ENCODE measurements at regions not wholly inside any gene's neighbourhood (a gene's known extent, or its start where the extent isn't known, plus 50 kb on each side); places are given as distances from the start of the nearest gene placed in this dataset.

DNA sequence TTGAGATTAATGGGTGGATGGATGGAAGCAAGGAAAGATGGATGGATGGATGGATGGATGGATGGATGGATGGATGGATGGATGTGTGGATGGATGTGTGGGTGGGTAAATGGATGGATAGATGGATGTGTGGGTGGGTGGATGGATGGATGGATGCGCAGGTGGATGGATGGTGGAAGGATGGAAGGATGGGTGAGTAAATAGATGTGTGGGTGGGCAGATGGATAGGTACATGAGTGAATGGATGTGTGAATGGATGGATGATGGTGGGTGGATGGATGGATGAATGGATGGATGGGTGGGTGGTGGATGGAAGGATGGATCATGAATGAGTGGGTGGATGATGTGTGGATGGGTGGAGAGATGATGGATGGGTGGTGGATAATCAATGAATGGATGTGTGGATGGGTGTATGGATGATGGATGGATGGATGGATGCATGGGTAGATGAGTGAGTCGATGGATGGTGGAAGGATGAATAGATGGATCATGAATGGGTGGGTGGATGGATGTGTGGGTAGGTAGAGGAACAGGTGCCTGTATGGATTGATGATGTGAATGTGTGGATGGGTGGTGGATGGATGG, 375.2 kb downstream of the BRD1 start:
- no peak for DNase-seq

DNA sequence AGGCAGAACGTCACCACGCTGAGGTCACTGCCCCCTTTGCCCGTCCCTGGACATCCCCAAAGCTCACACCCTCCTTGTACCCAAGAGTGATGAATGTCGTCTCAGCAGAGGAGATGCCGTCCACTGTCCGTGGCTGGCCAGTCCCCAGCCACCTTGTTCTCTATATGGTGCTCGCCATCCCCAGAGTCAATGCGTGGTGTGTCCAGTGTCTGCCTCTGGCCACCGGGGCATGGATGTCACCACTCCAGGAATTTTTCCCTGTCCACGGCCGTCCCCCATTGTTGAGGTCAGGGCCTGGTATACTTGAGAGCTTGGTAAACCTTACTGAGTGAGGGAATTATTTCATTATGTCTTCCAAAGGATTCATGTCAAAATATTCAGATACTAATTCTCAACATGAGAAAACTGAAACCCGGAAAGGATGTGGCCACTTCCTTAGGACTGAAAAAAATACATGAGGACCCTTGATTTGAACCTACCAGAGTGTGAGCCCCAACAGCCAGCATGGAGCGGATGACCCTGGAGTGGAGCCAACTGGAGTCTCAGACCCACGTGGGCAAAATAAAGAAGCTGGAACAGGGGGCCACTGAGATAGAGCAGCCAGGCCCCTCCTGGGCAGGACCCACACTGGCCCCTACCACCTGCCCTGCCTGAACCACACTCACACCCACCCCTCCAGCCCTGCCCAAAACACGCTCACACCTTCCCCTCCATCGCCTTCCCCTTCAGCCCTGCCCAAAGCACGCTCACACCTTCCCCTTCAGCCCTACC, 376.4 kb downstream of the BRD1 start:
- DNase-seq = no peak

DNA sequence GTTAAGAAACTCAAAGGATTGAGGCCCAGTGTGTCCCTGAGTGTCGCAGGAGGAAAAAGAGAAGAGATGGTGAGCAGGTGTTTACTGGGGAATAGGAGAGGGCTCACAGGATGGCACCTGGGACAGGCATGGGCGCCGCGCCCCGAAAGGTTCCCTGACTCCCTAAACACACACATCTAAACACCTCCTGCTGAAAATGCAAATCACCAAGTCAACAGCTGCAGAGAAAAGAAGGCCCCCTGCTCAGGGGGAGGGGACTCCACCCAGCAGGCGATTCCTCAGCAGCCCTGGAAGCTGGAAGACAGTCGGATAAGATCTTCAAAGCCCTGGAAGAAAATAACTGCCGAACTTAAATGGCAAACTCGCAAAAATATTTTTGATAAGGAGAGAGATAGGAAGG, 377.2 kb downstream of the BRD1 start:
- DNase-seq = no peak

DNA sequence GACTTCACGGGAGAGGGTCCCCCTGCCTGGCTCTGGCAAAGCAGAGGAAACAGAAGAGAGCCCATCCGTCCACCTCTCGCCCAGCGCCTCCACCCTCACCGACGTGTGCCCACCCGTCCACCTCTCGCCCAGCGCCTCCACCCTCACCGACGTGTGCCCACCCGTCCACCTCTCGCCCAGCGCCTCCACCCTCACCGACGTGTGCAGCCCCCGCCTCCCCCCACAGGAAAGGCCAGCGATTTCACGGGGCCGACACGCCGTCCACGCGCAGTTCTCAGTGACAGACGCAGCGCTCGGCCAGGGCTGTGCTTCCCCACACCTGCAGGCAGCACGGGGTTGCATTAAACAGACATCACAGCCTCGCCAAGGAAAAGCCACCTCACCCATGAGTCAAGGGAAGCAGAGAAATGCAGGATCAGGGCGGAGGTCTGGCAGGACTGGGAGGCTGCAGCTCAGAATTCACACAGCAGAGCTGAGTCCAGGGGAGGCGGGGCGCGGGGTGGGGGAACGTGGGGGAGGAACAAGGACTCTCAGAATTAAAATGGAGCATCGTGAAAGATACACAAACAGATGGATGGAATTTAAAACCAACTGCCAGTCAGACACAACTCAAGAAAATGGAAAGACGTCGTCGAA, 377.7 kb downstream of the BRD1 start:
- no peak for DNase-seq

DNA sequence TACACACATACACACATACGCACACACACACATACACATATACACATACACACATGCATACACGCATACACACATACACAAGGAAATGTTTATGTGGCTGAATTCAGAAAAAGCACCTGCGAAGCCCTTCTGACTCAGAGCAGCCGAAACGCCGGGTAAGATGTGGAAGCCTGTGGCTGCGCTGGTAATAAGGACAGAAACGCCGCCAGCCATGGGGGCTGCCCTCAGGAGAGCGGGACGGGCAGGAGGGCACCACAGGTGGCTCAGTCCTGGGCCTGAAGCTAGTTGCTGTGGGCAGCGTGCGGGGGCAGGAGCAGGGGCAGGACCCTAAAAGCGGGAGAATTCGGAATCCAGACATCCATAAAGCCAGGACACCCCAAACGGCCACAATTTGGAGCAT, 378.3 kb downstream of the BRD1 start:
- DNase-seq = no peak

DNA sequence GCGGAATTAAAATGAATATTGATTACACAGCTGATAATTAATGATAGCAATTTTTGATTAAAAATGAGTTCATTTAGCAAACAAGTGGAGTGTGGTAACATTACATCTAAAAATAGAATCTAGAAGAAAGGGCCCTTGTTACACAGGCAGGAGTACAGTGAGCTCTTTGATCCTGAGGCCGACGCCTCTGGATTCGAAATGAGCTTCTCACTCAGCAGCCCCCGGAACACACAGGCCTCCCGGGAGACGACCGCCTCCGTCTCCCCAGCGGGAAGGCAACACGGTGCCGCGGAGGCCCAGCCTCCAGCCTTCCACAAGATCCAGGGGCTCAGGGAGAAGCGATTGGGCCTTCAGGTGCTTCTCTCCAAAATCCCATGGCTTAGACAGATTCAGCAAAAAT, 379.1 kb downstream of the BRD1 start:
- no peak for DNase-seq

DNA sequence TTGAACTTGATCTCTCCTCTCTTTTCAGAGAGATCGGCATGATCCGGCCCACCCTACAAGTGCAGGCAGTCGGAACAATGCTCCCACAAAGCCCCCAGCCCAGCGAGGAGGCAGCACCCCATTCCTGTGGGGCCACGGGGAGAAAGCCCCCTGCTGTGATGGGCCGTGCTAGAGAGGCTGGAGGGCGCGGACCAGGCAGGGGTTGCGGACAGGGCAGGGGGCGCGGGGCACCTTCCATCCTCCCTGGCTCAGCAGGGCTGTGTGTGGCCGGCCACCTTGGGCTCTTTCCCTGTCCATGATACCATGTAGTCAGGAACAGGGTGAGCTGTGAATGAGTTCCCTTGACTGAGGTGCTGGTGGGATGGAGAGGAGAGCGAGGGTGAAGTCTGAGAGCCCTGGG, 379.8 kb downstream of the BRD1 start:
- no peak for DNase-seq

DNA sequence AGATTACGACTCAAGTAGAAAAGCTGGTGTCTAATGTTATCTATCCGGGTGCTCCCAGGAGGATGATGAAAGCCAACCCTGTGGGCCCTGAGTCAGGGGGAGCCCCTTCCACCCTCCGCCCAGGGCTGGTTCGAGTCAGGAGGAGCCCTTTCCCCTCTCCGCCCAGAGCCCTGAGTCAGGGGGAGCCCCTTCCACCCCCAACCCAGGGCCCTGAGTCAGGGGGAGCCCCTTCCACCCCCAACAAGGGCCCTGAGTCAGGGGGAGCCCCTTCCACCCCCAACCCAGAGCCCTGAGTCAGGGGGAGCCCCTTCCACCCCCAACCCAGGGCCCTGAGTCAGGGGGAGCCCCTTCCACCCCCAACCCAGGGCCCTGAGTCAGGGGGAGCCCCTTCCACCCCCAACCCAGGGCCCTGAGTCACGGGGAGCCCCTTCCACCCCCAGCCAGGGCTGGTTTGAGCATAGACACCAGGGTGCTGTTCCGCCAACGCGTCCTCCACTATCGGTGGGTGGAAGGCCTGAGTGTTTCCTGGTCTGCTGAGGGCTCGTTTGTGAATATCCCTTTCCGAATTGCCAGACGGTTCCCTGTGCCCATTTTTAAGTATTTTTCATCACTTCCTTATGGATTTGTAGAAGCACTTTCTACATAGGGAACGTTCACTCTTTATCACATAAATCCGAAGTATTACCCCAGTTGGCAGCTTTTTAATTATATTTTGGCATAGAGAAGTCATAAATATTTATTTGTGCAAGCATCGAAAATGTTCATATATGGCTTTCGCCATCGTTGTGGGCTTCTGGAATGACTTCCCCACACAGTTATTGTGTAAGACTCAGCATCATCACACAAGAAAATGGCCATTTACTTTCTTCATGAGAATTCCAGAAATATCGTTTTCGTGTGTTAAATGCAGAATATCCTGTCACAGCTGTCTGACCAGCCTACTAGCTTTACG, 380.6 kb downstream of the BRD1 start:
- no peak for DNase-seq

DNA sequence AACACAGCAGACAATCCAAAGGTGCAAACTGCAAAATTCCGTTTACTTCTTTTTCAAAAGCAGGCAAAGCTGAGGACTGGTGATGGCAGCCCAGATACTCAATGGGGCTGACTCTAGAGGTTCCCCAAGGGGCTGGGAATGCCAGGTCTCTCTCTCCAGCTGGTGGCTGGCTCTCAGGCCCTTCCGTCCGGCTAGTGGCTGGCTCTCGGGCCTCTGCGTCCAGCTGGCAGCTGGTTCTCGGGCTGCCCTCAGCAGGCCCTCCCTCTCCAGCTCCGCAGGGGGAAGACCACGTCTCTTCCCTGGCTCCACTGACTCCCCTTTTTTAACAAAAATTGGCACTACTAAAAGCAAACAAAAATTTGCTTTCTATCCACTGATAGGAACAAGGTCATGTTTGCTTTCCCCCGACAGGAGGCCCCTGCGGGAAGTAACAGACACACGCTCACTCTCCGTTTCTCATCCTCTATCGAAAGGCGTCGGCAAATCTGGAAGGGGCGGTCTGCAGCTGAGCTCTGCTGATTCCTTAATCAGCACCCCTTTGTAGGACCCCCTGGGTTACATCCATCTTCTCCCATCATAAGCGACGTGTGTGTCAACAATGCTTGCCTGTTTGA, 381.4 kb downstream of the BRD1 start:
- DNase-seq = no peak

DNA sequence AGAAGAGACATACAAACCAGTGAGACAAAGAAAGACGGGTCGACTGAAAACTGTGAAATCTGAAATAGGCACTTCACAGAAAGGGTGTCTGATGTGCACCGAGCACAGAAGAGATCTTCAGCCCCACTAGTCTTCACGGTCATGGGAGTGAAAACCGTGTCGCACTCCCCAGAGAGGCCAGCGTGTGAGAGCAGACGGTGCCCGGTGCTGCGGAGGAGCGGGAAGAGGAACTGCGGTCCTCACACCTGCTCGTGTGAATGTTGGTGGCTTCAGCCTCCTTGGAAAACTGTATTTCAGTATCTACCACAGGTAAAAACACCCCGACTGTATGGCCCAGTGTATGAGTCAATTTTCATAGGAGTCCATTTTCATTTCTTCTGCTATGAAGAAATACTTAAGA, 382.9 kb downstream of the BRD1 start:
- no peak for DNase-seq

DNA sequence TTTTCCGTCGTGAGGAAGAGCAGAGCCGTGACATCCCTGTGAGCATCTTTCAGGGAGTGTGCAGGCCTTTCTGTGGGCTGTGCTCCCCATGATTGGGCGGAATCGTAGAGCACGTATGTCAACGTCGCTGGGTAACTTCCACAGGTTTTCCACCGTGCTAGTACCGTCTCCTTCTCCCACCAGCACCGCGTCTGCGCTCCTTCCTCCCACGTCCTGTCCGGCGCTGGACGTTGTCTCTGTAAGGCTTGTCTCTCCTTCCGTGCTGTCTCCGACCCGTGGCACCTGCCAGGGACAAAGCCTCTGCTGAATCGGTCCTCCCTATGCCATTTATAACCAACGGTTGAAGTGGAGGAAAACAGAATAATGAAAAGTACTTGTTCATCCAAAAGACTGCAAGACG, 386.7 kb downstream of the BRD1 start:
- DNase-seq = no peak

DNA sequence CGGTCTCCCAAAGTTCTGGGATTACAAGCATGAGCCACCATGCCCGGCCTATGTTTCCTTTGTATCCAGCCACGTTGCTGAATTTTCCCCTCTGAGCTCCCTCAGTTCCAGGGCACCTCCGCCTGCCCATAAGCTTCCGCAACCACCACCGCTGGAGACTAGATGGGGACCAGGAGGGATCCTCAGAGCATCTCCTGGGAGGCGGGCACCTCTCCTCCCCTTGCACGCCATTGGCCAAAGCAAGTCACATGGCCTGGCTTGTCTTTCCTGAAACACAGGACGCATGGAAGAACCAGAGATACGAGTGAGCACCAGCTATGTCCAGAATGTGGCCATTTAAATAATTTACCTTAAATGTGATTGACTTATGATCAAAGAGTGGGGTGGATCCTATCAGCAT, 388.3 kb downstream of the BRD1 start:
- DNase-seq = no peak

DNA sequence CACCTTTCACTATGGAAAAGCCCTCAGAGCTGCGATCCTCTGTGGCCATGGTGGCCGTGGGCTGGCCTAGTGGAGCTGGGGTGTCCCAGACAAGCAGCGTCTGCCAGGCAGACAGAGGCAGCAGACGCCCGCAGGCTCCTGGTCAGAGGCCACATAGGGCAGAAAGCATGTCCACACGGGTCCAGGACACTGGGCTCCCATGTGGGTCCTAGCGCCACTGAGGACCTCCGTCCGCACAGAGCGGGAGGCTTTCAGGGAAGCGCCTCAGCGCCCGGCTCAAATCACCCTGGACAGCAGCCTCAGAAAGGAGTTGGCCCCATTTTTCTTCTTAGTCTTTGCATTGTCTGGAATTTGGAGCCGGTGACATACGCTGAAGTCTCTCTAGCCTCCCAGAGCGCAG, 389.7 kb downstream of the BRD1 start:
- DNase-seq = no peak

DNA sequence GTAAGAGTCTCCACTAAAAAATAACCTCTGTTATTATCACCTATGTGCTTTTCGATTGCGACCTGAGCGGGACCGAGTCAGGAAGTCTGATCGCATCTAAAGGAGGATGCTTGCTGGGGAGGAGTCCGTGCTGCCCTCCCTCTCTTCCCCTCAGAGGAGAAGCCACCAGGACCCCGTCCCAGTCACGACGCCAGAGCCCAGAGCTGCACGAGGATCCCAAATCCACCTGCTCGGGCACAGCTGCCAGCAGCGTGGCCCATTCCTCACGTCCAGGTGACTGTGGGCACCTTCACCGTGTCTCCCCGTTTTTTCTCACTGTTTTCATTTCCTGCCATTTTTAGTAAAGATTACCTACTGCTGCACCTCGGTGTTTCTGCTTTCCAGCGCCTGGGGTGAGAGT, 390.3 kb downstream of the BRD1 start:
- DNase-seq = no peak

DNA sequence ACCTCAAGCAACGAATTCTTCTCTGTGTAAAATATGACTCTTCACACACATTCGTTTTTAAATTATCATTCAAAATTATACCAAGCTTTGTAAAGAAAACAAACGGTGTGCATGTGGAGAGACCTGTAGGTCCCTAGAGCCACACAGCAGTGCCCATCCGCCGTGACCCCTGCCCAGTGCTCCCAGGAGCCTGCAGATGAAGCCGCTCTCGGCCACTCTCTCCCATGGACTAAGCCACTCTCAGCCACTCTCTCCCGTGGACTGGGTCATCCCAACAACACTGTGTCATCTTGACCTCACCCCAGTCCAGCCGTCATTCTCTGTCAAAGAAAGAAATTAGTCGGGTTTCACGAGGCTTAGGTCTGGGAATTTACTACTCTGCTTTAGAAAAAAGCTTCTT, 391.6 kb downstream of the BRD1 start:
- DNase-seq = no peak

DNA sequence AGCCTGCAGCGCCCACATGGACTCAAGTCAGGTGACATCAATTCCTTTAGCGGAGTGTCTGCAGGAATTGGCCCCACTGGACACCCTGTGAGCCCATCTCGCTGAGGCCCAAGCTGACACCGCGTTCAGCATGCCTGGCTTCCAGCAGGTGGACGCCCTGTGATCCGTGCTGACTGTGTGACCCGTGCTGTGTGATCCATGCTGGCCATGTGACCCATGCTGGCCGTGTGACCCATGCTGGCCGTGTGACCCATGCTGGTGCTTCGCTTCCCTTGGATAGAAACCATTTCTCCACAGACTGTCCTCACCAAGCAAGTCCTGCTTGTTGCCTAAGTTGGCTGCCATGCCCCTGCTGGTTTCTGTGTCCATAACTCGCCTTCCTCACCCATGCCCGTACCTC, 392.1 kb downstream of the BRD1 start:
- no peak for DNase-seq

DNA sequence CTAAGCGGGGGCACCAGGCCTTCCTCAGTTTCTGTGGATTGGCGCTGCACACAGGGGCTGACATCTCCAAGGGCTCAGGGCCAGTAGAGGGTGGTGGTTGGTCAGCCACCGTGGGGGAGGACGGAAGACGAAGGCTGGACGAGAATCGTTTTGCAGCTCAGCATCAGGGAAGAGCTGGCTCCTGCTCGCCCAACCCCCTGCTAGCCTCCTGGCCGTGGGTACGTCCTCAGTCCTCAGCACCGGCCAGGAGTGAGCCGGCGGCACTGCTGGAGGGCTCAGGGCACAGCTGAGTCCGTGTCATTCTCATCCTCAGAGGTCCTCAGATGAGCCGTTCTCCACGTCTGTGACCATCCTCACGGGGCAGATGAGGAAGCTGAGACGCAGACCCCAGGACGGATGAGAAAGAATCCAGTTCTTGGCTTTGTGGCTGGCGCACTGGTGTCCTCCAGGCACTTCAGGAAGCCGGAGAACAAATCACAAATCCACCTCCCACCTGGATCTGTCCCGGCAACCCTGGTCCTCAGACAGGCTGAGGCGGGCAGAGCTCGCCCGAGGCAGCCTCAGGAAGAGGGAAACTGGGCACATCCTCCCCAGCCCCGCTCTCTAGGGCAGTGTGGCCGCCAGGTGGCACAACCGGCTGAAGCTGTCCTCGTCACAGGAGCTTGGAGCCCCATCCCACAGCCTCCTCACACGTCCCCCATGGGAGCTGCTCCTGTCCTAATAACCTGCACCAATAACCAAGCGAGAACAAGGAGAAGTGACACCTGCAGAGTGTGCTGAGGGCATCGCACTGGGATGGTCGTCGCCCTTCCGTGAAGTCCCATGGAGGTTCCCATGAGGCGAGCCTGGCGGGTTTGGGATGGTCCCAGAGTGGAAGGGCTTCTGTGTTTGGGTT, 393.7 kb downstream of the BRD1 start:
- no peak for DNase-seq

DNA sequence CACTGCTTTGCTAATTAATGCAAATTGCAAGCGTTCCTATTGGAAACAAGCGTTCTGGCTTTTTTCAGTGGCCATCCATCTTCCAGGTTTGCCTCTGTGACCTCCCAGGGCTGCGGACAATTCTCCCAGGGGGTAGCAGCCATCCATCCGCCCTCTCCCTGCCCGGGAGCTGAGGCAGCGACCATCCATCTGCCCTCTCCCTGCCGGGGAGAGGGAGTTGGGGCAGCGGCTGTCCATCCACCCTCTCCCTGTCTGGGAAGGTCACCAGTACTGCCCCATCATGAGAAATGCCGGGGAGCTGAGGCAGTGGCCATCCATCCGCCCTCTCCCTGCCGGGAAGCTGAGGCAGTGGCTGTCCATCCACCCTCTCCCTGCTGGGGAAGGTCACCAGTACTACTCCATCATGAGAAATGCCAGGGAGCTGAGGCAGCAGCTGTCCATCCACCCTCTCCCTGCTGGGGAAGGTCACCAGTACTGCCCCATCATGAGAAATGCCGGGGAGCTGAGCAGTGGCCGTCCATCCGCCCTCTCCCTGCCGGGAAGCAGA, 394.7 kb downstream of the BRD1 start:
- no peak for DNase-seq

DNA sequence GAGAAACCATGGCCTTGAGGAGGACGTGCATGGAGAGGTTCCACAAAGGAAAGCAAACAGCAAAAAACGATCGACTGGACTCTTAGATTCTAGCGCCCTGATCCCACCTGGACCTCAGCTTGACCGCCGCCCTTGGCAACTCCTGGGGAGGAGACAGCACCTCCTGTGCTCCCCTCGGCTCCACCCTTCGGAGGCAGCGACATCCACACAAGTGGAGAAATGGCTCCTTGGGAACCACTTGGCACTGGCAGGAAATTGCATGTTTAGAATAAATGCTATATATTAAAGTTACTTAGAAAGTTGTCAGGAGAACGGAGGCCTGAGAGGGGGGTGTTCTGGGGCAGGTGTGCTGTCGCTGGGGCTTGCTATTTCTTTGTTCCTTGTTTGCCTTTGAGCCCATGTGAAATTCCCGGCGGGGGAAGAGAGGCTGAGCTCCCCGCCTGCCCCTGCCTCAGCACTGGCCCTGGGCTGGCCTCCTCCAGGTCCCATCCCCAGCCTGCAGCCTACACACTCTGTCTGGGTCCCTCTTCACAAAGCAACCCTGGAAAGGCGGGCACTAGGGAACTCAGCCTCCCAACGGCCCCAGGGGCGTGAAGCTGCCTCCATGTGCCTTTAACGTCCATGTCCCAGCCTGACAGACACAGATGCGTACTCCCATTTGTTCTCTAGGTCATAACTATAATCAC, 395.3 kb downstream of the BRD1 start:
- no peak for DNase-seq

DNA sequence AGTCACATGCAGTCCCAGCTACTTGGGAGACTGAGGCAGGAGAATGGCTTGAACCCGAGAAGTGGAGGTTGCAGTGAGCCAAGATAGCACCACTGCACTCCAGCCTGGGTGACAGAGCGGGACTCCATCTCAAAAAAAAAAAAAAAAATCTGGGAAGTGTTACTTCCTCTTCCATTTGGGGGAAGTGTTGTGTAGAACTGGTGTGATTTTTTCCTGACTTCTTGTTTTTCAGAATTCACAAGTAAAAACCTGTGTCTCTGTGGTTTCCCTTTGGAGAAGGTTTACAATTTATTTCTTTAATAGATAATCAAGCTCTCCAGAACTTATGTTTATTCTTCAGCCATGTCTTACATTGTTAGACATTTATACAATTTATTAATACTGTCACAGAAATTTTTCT, 396.1 kb downstream of the BRD1 start:
- no peak for DNase-seq

DNA sequence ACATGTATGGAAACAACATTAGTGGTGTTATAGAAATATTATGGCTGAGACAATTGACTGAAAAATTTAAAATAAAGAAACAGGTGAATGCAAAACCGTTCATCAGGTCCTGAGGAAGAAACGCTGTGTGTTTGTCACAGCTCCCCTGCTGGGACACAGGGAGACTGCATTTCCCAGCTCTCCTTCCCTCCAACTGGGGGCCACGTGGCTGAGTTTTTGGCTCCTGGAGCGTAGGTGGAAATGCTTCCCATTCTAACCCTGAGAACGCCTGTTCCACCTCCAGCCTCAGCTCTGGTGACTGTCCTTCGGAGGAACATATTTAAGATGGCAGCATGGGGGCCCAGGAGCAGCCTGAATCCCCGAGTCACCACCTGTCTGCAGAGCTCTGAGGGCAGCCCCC, 398.6 kb downstream of the BRD1 start:
- DNase-seq = no peak
